Activated B cell treated with CpG ODN at 0.5 μM for 24 hours (primary cell): ENCODE measurements at regions not wholly inside any gene's neighbourhood (a gene's known extent, or its start where the extent isn't known, plus 50 kb on each side); places are given as distances from the start of the nearest gene placed in this dataset.

Source experiments
- ATAC-seq: fragments of 200-7000 bp; cut with Tn5 transposase; one replicate; pipeline ENCODE4 v1.10.0; 2021; ENCODE audit warnings: low read depth, mild to moderate bottlenecking, moderate library complexity
- CTCF ChIA-PET: fragments of 350-600 bp; sonication (Branson Sonifier 250); formaldehyde crosslinking; loops from one replicate; lab custom pipeline; 2021; ENCODE audit warnings: antibody characterized with exemption; lab: Charles Lee
- POLR2A ChIA-PET: fragments of 350-600 bp; sonication (Branson Sonifier 250); formaldehyde crosslinking; loops from one replicate; lab custom pipeline; 2021; ENCODE audit warnings: antibody characterized with exemption; lab: Charles Lee
- DNase-seq: peaks from one replicate; pipeline ENCODE4 v3.0.0; 2022
- H3K27ac Mint-ChIP-seq: one replicate; pipeline ENCODE4 v1.8.0; 2020; ENCODE audit warnings: mixed read lengths
- H3K27me3 Mint-ChIP-seq: one replicate; pipeline ENCODE4 v1.8.0; 2021; ENCODE audit warnings: mixed read lengths
- H3K36me3 Mint-ChIP-seq: one replicate; pipeline ENCODE4 v1.8.0; 2021; ENCODE audit warnings: low read depth, mixed read lengths
- H3K4me1 Mint-ChIP-seq: one replicate; pipeline ENCODE4 v1.8.0; 2021; ENCODE audit warnings: mixed read lengths
- H3K4me3 Mint-ChIP-seq: one replicate; pipeline ENCODE4 v1.8.0; 2020; ENCODE audit warnings: mild to moderate bottlenecking, mixed read lengths
- H3K9me3 Mint-ChIP-seq: one replicate; pipeline ENCODE4 v1.8.0; 2020; ENCODE audit warnings: mixed read lengths
- intact Hi-C: fragments of 100-400 bp; cut with micrococcal nuclease; formaldehyde crosslinking; loops from one replicate; pipeline ENCODE4 v1.15.1; 2024
- TF ChIP-seq, protein P1 (sequence below): fragments of 200-600 bp; IDR thresholded peaks from one replicate; pipeline ENCODE4 v1.8.0; 2022; ENCODE audit warnings: antibody characterized with exemption, mild to moderate bottlenecking

DNA sequence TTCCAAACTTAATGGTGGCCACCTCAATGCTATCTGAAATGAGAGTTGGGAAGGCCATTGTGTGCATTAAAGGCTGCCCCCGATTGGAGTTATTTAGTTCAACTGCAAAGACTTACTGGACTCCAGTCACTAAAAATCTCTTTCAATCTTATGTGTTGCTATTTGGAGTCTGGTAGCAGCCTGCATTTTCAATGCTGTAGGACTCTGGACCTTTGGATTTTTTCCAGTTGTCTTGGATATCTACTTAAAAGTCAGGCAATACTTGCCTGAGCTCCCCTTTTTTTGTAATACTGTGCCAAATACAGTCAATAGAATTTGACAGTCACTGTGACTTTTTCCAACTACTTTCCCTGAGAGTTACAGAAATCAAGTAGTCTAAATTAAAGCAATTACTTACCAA is 281.9 kb downstream of the TRIB2 start:
- ChIA-PET CTCF (interaction anchor here (0.8 kb wide), 1 partner anchor 1170 kb away, joined by 3 read pairs; no protein-coding TSS in a partner anchor), POLR2A (no interaction called here)
- no peaks in the 10 kb centered on the region for H3K36me3 Mint-ChIP-seq
- H3K27me3 Mint-ChIP-seq = peaks cover 12% of the 10 kb centered on the region
- H3K4me3 Mint-ChIP-seq = no peak overlapping the region
- H3K9me3 Mint-ChIP-seq = no peaks in the 10 kb centered on the region
- TF ChIP-seq, protein P1, sequence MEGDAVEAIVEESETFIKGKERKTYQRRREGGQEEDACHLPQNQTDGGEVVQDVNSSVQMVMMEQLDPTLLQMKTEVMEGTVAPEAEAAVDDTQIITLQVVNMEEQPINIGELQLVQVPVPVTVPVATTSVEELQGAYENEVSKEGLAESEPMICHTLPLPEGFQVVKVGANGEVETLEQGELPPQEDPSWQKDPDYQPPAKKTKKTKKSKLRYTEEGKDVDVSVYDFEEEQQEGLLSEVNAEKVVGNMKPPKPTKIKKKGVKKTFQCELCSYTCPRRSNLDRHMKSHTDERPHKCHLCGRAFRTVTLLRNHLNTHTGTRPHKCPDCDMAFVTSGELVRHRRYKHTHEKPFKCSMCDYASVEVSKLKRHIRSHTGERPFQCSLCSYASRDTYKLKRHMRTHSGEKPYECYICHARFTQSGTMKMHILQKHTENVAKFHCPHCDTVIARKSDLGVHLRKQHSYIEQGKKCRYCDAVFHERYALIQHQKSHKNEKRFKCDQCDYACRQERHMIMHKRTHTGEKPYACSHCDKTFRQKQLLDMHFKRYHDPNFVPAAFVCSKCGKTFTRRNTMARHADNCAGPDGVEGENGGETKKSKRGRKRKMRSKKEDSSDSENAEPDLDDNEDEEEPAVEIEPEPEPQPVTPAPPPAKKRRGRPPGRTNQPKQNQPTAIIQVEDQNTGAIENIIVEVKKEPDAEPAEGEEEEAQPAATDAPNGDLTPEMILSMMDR = no peak
- no peak for DNase-seq
- intact Hi-C loops = no loop called here
- H3K27ac Mint-ChIP-seq = no peak overlapping the region
- ATAC-seq = no peak
- H3K4me1 Mint-ChIP-seq = no peaks in the 10 kb centered on the region

DNA sequence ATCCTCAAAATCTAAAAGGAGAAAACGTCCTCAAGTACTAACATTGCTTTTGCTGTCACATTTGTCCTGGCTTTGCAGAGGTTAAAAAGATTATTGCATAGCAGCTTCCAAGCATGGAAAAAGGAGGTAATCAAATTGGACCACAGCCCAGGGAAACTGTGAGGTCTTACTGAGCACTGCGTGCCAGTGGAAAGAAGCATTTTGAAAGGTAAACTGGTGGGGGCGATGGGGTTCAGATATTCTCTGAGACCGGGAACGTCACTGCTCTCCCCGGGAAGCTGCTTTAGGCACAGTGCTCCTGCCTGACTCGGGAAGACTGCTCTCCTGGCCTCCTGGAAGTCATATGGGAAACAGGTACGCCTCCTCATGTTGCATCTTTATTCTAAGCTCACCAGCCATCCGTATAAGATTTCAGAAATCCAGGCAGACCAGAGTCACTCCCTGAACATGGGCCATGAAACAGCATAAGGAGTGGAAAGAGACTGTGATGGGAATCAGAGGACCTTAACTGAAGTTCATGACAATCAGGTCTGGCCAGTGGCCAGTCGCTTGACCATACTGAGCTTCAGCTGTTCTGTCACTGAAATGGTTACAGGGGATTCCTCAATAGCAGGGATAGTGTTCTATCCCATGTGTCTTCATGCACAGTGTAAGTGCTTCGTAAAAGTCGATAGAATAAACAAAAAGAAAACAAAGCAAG is 284.1 kb downstream of the TRIB2 start:
- ATAC-seq (no peak), DNase-seq (no peak)
- Mint-ChIP-seq H3K36me3 (no peaks in the 10 kb centered on the region), H3K9me3 (no peaks in the 10 kb centered on the region), H3K27ac (no peak overlapping the region), H3K27me3 (peaks cover 4% of the 10 kb centered on the region), H3K4me3 (no peak overlapping the region), H3K4me1 (no peaks in the 10 kb centered on the region)
- POLR2A ChIA-PET = no interaction called here
- CTCF ChIA-PET = interaction anchor here (0.6 kb wide), 1 partner anchor 1522 kb away, joined by 3 read pairs; no protein-coding TSS in a partner anchor
- TF ChIP-seq, protein P1 = no peak
- intact Hi-C loops = no loop called here

DNA sequence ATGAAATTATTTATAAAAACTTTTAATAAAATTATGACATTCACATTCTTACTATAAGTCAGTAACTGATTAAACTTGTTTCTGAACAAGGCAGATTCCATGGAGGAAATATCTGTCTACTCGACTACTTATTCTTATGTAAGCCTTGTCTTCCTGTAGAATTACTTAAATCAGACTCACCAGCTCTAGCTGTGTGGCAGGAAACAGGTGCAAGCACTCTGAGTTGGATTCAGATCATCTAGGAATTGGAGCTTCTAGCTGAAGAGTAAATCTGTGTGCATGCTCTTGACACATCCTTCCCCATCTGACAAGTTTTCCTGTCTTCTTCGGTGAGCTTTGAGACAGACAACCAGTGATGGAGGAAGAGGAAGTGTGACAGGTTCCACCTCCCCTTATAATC is 284.7 kb downstream of the TRIB2 start:
- no peaks in the 10 kb centered on the region for H3K27me3 Mint-ChIP-seq
- no peaks in the 10 kb centered on the region for H3K36me3 Mint-ChIP-seq
- ChIA-PET POLR2A (no interaction called here), CTCF (no interaction called here)
- no peak overlapping the region for H3K27ac Mint-ChIP-seq
- no peak for ATAC-seq
- H3K4me1 Mint-ChIP-seq = no peaks in the 10 kb centered on the region
- intact Hi-C loops = no loop called here
- TF ChIP-seq, protein P1 = no peak
- no peak overlapping the region for H3K4me3 Mint-ChIP-seq
- no peak for DNase-seq
- no peaks in the 10 kb centered on the region for H3K9me3 Mint-ChIP-seq

DNA sequence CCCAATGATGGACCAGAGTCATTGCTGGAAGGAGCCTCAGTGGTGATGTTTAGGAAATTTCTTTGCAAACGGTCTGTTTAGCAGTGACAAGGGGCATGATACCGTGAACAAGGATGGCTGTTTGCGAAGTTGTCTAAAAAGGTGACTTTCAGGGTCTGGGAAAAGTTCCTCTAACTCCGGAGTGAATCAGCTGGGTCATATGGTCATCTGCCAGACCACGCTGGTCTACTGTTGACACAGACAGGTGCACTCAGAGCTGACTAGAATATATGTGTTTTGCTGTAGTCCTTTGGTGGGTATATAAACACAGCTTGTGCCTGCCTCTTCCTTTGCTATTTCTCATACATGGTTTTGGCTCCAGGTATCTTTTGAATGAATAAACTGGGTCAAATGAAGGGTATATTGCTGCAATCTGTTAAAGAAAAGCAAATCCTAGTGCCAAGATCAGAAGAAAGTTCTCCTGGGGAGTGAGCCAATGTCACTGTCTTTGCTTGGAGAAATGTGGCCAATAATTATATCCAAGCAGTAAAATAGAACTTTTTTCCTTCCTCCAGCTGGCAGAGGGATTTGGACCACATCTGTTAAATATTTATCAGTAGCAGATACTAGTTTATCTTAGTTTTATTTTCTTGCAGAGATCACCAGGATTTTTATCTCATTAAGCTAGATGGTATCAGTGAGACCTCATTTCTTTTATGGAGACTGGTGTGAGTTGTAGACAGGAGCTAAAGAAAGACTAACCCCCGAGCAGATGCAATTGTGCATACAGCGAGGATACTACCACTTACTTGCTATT is 286.0 kb downstream of the TRIB2 start:
- intact Hi-C loops = no loop called here
- Mint-ChIP-seq H3K27me3 (peaks cover 5% of the 10 kb centered on the region), H3K36me3 (no peaks in the 10 kb centered on the region), H3K9me3 (no peaks in the 10 kb centered on the region), H3K27ac (no peak overlapping the region), H3K4me3 (no peak overlapping the region), H3K4me1 (peaks cover 3% of the 10 kb centered on the region)
- ChIA-PET CTCF (no interaction called here), POLR2A (no interaction called here)
- DNase-seq (no peak), ATAC-seq (no peak)
- TF ChIP-seq, protein P1 = no peak

DNA sequence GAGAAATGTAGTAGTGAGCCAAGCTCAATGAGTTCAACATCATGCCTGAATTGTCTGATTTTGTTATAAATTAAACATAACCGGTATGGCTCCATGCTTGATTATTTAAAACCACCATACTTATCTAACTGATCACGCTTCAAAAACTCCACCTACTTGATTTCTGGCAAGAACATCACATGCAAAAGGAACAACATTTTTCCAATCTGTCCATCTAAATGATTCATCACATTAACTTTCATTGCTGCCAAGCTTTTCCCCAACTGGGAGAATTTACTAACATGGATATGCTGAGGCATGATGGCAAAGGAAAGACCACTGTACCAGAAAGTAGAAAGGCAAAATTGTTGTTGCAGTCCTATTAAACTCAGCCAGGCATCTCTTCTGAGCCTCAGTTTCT is 286.8 kb downstream of the TRIB2 start:
- ChIA-PET CTCF (no interaction called here), POLR2A (no interaction called here)

More for the DNA sequence above, 286.8 kb downstream of the TRIB2 start:
- no peaks in the 10 kb centered on the region for H3K36me3 Mint-ChIP-seq
- H3K27me3 Mint-ChIP-seq = peaks cover 5% of the 10 kb centered on the region
- H3K9me3 Mint-ChIP-seq = no peaks in the 10 kb centered on the region
- DNase-seq (no peak), ATAC-seq (no peak)
- TF ChIP-seq, protein P1 = no peak
- peaks cover 3% of the 10 kb centered on the region for H3K4me1 Mint-ChIP-seq
- no peak overlapping the region for H3K27ac Mint-ChIP-seq
- intact Hi-C loops = no loop called here
- H3K4me3 Mint-ChIP-seq = no peak overlapping the region
